ENCODE measurements at regions not wholly inside any gene's neighbourhood (a gene's known extent, or its start where the extent isn't known, plus 50 kb on each side); places are given as distances from the start of the nearest gene placed in this dataset.

- TF ChIP-seq EZH2 (IDR thresholded peaks at IDR 0.05) (no peak), POLR2AphosphoS5 (IDR thresholded peaks at IDR 0.05; ENCODE audit: borderline replicate concordance, low read depth, low read length) (no peak), FOXP2 (optimal IDR thresholded peaks at IDR 0.05; ENCODE audit: control extremely low read depth, extremely low read length, insufficient read depth) (no peak)
These were observed 401.9 kb downstream of the KLF12 start for GRCh38 chr13:73732350-73732749.

All from SK-N-MC (cell line).